ENCODE measurements at regions not wholly inside any gene's neighbourhood (a gene's known extent, or its start where the extent isn't known, plus 50 kb on each side); places are given as distances from the start of the nearest gene placed in this dataset.
A peak's percentile ranks its signal among the peaks of the same experiment; 100 is the strongest.

GRCh38 chr12:90398285-90398836, 556.6 kb downstream of the CCER1 start:
- H3K27ac ChIP-seq (ENCODE audit: low read length): no peak overlapping the region
- H3K4me2 ChIP-seq (ENCODE audit: low read length): no peak overlapping the region
- no peaks in the 10 kb centered on the region for H3K9me3 ChIP-seq (ENCODE audit: low read length)
- H3K36me3 ChIP-seq (ENCODE audit: insufficient read depth, low read length): no peaks in the 10 kb centered on the region
- no peak for TF ChIP-seq MXI1 (conservative IDR thresholded peaks at IDR 0.05; ENCODE audit: poor library complexity, severe bottlenecking)
- TF ChIP-seq POLR2AphosphoS5 (IDR thresholded peaks at IDR 0.05): peak; percentile 67
- peak; percentile 26 for TF ChIP-seq REST (IDR thresholded peaks at IDR 0.05; ENCODE audit: borderline replicate concordance)
- no peaks in the 10 kb centered on the region for H4K20me1 ChIP-seq (ENCODE audit: insufficient read depth)
- H3K9ac ChIP-seq (ENCODE audit: low read length): no peak overlapping the region
- no peaks in the 10 kb centered on the region for H3K9me2 ChIP-seq (ENCODE audit: insufficient read depth, low read length)
- H3K79me2 ChIP-seq (replicated peaks; ENCODE audit: insufficient read depth, low read length): no peaks in the 10 kb centered on the region
- no peak overlapping the region for H2AFZ ChIP-seq (ENCODE audit: low read depth, low read length)
- H3F3A ChIP-seq (ENCODE audit: insufficient read depth, low read length, poor library complexity, severe bottlenecking): no peaks in the 10 kb centered on the region
- H3K27me3 ChIP-seq (ENCODE audit: insufficient read depth, low read depth, low read length): no peaks in the 10 kb centered on the region
- H3K4me3 ChIP-seq (ENCODE audit: low read length): no peak overlapping the region

DNA sequence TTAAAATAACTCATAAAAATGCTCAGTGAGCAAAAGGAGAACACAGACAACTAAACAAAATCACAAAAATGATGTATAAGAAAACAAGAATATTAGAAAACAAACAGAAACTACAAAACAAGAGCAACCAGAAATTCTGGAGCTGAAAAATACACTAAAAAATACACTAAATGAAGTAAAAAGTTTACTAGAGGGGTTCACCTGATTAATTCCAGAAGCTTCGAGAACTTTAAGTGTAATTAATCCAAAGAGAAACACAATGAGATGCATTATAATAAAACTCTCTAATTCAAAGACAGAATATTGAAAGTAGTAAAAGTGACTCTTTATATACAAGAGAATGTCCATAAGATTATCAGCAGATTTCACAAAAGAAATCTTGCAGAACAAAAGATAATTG, 558.4 kb downstream of the CCER1 start:
- no peak for TF ChIP-seq SMC3 (conservative IDR thresholded peaks at IDR 0.05; ENCODE audit: poor library complexity)
- TF ChIP-seq, protein P1, sequence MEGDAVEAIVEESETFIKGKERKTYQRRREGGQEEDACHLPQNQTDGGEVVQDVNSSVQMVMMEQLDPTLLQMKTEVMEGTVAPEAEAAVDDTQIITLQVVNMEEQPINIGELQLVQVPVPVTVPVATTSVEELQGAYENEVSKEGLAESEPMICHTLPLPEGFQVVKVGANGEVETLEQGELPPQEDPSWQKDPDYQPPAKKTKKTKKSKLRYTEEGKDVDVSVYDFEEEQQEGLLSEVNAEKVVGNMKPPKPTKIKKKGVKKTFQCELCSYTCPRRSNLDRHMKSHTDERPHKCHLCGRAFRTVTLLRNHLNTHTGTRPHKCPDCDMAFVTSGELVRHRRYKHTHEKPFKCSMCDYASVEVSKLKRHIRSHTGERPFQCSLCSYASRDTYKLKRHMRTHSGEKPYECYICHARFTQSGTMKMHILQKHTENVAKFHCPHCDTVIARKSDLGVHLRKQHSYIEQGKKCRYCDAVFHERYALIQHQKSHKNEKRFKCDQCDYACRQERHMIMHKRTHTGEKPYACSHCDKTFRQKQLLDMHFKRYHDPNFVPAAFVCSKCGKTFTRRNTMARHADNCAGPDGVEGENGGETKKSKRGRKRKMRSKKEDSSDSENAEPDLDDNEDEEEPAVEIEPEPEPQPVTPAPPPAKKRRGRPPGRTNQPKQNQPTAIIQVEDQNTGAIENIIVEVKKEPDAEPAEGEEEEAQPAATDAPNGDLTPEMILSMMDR (IDR thresholded peaks at IDR 0.05; ENCODE audit: poor library complexity, severe bottlenecking): no peak
- TF ChIP-seq EZH2 (IDR thresholded peaks at IDR 0.05; ENCODE audit: borderline replicate concordance, insufficient read depth, low read length, poor library complexity, severe bottlenecking): no peak
- TF ChIP-seq RAD21 (conservative IDR thresholded peaks at IDR 0.05): no peak
- no peak for TF ChIP-seq MXI1 (conservative IDR thresholded peaks at IDR 0.05; ENCODE audit: poor library complexity, severe bottlenecking)
- no peak for TF ChIP-seq POLR2AphosphoS5 (IDR thresholded peaks at IDR 0.05)
- no peak for TF ChIP-seq EP300 (conservative IDR thresholded peaks at IDR 0.05; ENCODE audit: poor library complexity, severe bottlenecking)
- TF ChIP-seq TAF1 (IDR thresholded peaks at IDR 0.05; ENCODE audit: low read depth): no peak
- TF ChIP-seq REST (IDR thresholded peaks at IDR 0.05; ENCODE audit: borderline replicate concordance): no peak
- no peaks in the 10 kb centered on the region for H3K36me3 ChIP-seq (ENCODE audit: insufficient read depth, low read length)
- H3K9ac ChIP-seq (ENCODE audit: low read length): no peak overlapping the region
- no peak overlapping the region for H3K4me3 ChIP-seq (ENCODE audit: low read length)
- no peaks in the 10 kb centered on the region for H3F3A ChIP-seq (ENCODE audit: insufficient read depth, low read length, poor library complexity, severe bottlenecking)
- H2AFZ ChIP-seq (ENCODE audit: low read depth, low read length): no peak overlapping the region
- H3K9me3 ChIP-seq (ENCODE audit: low read length): no peaks in the 10 kb centered on the region
- no peak overlapping the region for H3K4me2 ChIP-seq (ENCODE audit: low read length)
- no peak overlapping the region for H3K27ac ChIP-seq (ENCODE audit: low read length)
- H3K9me2 ChIP-seq (ENCODE audit: insufficient read depth, low read length): no peaks in the 10 kb centered on the region
- no peaks in the 10 kb centered on the region for H4K20me1 ChIP-seq (ENCODE audit: insufficient read depth)
- no peaks in the 10 kb centered on the region for H3K27me3 ChIP-seq (ENCODE audit: insufficient read depth, low read depth, low read length)
- H3K79me2 ChIP-seq (replicated peaks; ENCODE audit: insufficient read depth, low read length): no peaks in the 10 kb centered on the region

All from neural cell (in vitro differentiated cells).